Lower leg skin (tissue), 3 donors: ENCODE measurements at regions not wholly inside any gene's neighbourhood (a gene's known extent, or its start where the extent isn't known, plus 50 kb on each side); places are given as distances from the start of the nearest gene placed in this dataset.

Experiments
- POLR2A ChIP-seq, 2 donors: fragments of 450-650 bp; IDR thresholded peaks; one replicate each; pipeline ENCODE4 v1.6.1; 2016 to 2017; ENCODE audit warnings: antibody characterized with exemption in 2 of 2, mild to moderate bottlenecking in 1 of 2, moderate library complexity in 1 of 2
- TF ChIP-seq, protein P1 (sequence below), 3 donors: fragments of 450-650 bp; IDR thresholded peaks; one replicate each; pipeline ENCODE4 v1.5.1; 2016; ENCODE audit warnings: antibody characterized with exemption in 3 of 3, mild to moderate bottlenecking in 3 of 3, moderate library complexity in 2 of 3

DNA sequence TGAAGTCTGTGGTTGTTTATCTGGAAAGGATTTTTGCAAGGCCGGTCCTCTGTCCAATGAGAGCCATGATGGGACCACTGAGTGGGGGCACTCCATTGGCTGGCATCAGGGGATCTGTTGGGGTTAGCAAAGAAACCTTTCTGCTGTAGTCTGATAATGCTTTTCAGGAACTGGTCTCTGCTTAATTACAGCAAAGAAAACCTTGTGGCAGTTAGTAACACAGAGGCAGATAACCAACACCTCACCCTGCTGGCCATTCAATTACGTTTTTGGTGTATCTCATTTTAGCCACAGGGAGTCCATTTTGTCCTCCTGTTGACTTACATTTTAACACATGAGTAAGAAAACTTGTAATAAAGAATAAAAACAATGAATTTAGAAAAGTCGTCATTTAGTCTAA, 629.3 kb upstream of the MDGA2 start:
- TF ChIP-seq, protein P1, sequence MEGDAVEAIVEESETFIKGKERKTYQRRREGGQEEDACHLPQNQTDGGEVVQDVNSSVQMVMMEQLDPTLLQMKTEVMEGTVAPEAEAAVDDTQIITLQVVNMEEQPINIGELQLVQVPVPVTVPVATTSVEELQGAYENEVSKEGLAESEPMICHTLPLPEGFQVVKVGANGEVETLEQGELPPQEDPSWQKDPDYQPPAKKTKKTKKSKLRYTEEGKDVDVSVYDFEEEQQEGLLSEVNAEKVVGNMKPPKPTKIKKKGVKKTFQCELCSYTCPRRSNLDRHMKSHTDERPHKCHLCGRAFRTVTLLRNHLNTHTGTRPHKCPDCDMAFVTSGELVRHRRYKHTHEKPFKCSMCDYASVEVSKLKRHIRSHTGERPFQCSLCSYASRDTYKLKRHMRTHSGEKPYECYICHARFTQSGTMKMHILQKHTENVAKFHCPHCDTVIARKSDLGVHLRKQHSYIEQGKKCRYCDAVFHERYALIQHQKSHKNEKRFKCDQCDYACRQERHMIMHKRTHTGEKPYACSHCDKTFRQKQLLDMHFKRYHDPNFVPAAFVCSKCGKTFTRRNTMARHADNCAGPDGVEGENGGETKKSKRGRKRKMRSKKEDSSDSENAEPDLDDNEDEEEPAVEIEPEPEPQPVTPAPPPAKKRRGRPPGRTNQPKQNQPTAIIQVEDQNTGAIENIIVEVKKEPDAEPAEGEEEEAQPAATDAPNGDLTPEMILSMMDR (IDR thresholded peaks at IDR 0.05): no peak
- no peak for TF ChIP-seq POLR2A (IDR thresholded peaks at IDR 0.05)
